ENCODE measurements at regions not wholly inside any gene's neighbourhood (a gene's known extent, or its start where the extent isn't known, plus 50 kb on each side); places are given as distances from the start of the nearest gene placed in this dataset.

DNA sequence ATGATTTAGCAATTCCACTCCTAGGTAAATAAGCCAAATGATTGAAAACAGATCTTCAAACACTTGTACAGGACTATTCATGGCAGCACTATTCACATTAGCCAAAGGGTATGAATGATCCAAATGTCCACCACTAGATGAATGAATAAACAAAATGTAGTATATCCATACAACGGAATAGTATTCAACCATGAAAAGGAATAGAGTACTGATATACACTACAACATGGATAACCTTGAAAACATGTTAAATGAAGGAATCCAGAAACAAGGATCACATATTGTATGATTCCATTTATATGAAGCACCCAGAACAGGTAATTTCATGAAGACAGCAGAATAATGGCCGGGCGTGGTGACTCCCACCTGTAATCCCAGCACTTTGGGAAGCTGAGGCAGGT, 78.2 kb upstream of the IGF1R start:
- H3K4me1 Mint-ChIP-seq (ENCODE audit: low read depth, unreplicated experiment) = no peaks in the 10 kb centered on the region
- intact Hi-C loops (cut with micrococcal nuclease; ENCODE audit: unreplicated experiment) = no loop called here
- H3K36me3 Mint-ChIP-seq (ENCODE audit: insufficient read depth, unreplicated experiment) = no peaks in the 10 kb centered on the region
- no peaks in the 10 kb centered on the region for H3K9me3 Mint-ChIP-seq (ENCODE audit: low read depth, unreplicated experiment)
- CTCF ChIA-PET = interaction anchor here (0.5 kb wide), 1 partner anchor 444 kb away, joined by 4 read pairs; no protein-coding TSS in a partner anchor
- peaks cover 47% of the 10 kb centered on the region for H3K27me3 Mint-ChIP-seq (ENCODE audit: unreplicated experiment)
- BruUV-seq (replicated peaks) = no TSS peak
- TF ChIP-seq, protein P1, sequence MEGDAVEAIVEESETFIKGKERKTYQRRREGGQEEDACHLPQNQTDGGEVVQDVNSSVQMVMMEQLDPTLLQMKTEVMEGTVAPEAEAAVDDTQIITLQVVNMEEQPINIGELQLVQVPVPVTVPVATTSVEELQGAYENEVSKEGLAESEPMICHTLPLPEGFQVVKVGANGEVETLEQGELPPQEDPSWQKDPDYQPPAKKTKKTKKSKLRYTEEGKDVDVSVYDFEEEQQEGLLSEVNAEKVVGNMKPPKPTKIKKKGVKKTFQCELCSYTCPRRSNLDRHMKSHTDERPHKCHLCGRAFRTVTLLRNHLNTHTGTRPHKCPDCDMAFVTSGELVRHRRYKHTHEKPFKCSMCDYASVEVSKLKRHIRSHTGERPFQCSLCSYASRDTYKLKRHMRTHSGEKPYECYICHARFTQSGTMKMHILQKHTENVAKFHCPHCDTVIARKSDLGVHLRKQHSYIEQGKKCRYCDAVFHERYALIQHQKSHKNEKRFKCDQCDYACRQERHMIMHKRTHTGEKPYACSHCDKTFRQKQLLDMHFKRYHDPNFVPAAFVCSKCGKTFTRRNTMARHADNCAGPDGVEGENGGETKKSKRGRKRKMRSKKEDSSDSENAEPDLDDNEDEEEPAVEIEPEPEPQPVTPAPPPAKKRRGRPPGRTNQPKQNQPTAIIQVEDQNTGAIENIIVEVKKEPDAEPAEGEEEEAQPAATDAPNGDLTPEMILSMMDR (IDR thresholded peaks at IDR 0.05; ENCODE audit: unreplicated experiment) = no peak
- no peak overlapping the region for H3K27ac Mint-ChIP-seq (ENCODE audit: unreplicated experiment)
- DNase-seq = no peak
- H3K4me3 Mint-ChIP-seq (ENCODE audit: low read depth, unreplicated experiment) = no peak overlapping the region

DNA sequence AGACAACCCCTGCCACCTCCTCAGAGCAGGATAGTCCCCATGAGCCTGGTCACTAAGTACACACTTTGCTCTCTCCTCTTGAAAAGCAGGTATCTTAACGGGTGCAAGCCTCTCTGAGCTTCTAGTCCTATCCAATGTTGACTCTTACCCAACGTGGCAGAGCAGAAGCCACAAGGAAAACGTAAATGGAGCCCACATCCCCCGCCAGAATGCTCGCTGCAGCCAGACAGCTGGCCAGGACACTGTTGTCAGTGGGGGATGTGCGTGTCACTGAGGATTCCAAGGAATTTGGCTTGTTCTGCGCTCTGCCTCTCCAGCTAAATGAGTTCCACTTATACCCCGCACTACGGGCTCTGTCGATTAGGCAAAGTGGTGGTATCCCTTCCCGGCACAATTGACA, 67.8 kb upstream of the IGF1R start:
- Mint-ChIP-seq H3K36me3 (ENCODE audit: insufficient read depth, unreplicated experiment) (no peaks in the 10 kb centered on the region), H3K27ac (ENCODE audit: unreplicated experiment) (no peak overlapping the region), H3K4me1 (ENCODE audit: low read depth, unreplicated experiment) (no peaks in the 10 kb centered on the region), H3K4me3 (ENCODE audit: low read depth, unreplicated experiment) (no peak overlapping the region), H3K9me3 (ENCODE audit: low read depth, unreplicated experiment) (no peaks in the 10 kb centered on the region), H3K27me3 (ENCODE audit: unreplicated experiment) (peaks cover 68% of the 10 kb centered on the region)
- CTCF ChIA-PET = no interaction called here
- DNase-seq = no peak
- TF ChIP-seq, protein P1 (IDR thresholded peaks at IDR 0.05; ENCODE audit: unreplicated experiment) = no peak
- intact Hi-C loops (cut with micrococcal nuclease; ENCODE audit: unreplicated experiment) = no loop called here
- no TSS peak for BruUV-seq (replicated peaks)

DNA sequence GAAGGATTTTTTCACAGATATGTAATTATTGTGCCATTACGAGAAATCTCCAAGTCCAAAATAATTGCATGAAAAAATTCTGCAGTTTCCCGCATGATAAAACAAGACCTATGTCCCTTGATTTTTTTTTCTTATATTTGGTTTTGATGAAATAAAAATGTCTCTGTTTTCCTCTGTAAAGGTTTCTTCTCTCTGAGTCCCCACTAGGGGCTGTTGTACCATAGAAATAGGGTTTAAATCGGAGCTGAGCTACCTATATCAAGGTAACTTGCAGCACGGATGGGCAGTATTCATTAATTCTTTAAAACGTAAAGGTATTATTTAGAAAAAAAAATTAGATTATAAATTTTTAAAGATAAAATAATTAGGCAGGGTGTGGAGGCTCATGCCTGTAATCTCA, 66.6 kb upstream of the IGF1R start:
- H3K27ac Mint-ChIP-seq (ENCODE audit: unreplicated experiment) = no peak overlapping the region
- no peak overlapping the region for H3K4me3 Mint-ChIP-seq (ENCODE audit: low read depth, unreplicated experiment)
- BruUV-seq (replicated peaks) = no TSS peak
- H3K9me3 Mint-ChIP-seq (ENCODE audit: low read depth, unreplicated experiment) = no peaks in the 10 kb centered on the region
- DNase-seq = peak; percentile 8
- CTCF ChIA-PET = interaction anchor here (0.8 to 1.1 kb wide), 2 partner anchors 13 to 15 kb away, joined by 3 read pairs; no protein-coding TSS in a partner anchor
- H3K4me1 Mint-ChIP-seq (ENCODE audit: low read depth, unreplicated experiment) = no peaks in the 10 kb centered on the region
- H3K36me3 Mint-ChIP-seq (ENCODE audit: insufficient read depth, unreplicated experiment) = no peaks in the 10 kb centered on the region
- intact Hi-C loops (cut with micrococcal nuclease; ENCODE audit: unreplicated experiment) = no loop called here
- H3K27me3 Mint-ChIP-seq (ENCODE audit: unreplicated experiment) = peaks cover 79% of the 10 kb centered on the region
- TF ChIP-seq, protein P1 (IDR thresholded peaks at IDR 0.05; ENCODE audit: unreplicated experiment) = peak; percentile 44

DNA sequence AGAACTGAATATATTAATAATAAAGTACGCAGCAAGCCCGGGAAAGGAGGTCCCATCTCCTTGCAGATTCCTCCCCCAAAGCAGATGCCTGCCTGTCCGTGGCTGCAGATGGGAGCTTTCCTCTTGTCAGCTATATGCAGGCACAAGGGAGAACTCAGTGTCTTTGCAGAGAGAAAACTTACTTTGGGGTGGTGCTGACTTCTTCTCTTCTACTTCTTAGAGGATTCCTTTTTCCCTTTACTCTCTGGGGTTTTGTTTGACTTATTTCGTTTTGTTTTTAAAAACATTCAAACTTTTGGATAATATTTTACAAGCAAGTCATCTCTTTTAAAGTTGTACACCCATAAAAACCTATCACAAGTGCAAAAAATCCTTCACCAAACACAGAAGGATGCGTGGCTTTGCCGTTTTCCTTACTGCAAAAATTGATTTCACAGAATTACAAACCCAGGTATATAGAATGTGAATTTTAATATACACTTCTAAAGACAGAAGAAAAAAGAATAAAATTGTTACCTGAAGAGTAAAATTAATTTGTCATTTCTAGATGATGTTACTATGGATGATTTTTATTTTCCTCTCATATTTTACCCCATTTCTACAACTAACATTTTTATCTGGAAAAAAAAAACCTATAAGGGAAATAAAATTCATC, 65.3 kb upstream of the IGF1R start:
- peaks cover 83% of the 10 kb centered on the region for H3K27me3 Mint-ChIP-seq (ENCODE audit: unreplicated experiment)
- intact Hi-C loops (cut with micrococcal nuclease; ENCODE audit: unreplicated experiment) = no loop called here
- no peak overlapping the region for H3K27ac Mint-ChIP-seq (ENCODE audit: unreplicated experiment)
- H3K4me3 Mint-ChIP-seq (ENCODE audit: low read depth, unreplicated experiment) = no peak overlapping the region
- H3K4me1 Mint-ChIP-seq (ENCODE audit: low read depth, unreplicated experiment) = no peaks in the 10 kb centered on the region
- CTCF ChIA-PET = interaction anchor here (1.1 kb wide), 1 partner anchor 15 kb away, joined by 3 read pairs; no protein-coding TSS in a partner anchor
- TF ChIP-seq, protein P1 (IDR thresholded peaks at IDR 0.05; ENCODE audit: unreplicated experiment) = no peak
- DNase-seq = no peak
- no peaks in the 10 kb centered on the region for H3K36me3 Mint-ChIP-seq (ENCODE audit: insufficient read depth, unreplicated experiment)
- no TSS peak for BruUV-seq (replicated peaks)
- no peaks in the 10 kb centered on the region for H3K9me3 Mint-ChIP-seq (ENCODE audit: low read depth, unreplicated experiment)
